Neural progenitor cell (in vitro differentiated cells): ENCODE measurements at regions not wholly inside any gene's neighbourhood (a gene's known extent, or its start where the extent isn't known, plus 50 kb on each side); places are given as distances from the start of the nearest gene placed in this dataset.

Source experiments
- DNase-seq: peaks from one replicate; pipeline ENCODE4 v3.0.0-alpha.2; 2016; ENCODE audit warnings: low spot score
- H2AFZ ChIP-seq: fragments of 200-600 bp; sonication (generic); replicated peaks from 2 replicates; pipeline ENCODE4 v1.6.1; 2016; ENCODE audit warnings: antibody characterized with exemption
- H3F3A ChIP-seq: fragments of 200-600 bp; sonication (generic); 2 replicates; pipeline ENCODE4 v1.6.1; 2016; ENCODE audit warnings: antibody characterized with exemption, low read depth
- H3K27ac ChIP-seq: fragments of 200-600 bp; sonication (generic); 2 replicates; pipeline ENCODE4 v1.5.1; 2016; ENCODE audit warnings: mild to moderate bottlenecking
- H3K27me3 ChIP-seq: fragments of 200-600 bp; sonication (generic); 2 replicates; pipeline ENCODE4 v1.6.1; 2016; ENCODE audit warnings: mild to moderate bottlenecking, moderate library complexity
- H3K36me3 ChIP-seq: fragments of 200-600 bp; sonication (generic); 2 replicates; pipeline ENCODE4 v1.5.1; 2016
- H3K4me1 ChIP-seq: fragments of 200-600 bp; sonication (generic); 2 replicates; pipeline ENCODE4 v1.6.1; 2016; ENCODE audit warnings: mixed run types
- H3K4me2 ChIP-seq: fragments of 200-600 bp; sonication (generic); 2 replicates; pipeline ENCODE4 v1.6.1; 2016
- H3K4me3 ChIP-seq: fragments of 200-600 bp; sonication (generic); 2 replicates; pipeline ENCODE4 v1.5.1; 2016
- H3K79me2 ChIP-seq: fragments of 200-600 bp; sonication (generic); 2 replicates; pipeline ENCODE4 v1.6.1; 2016; ENCODE audit warnings: low read depth
- H3K9ac ChIP-seq: fragments of 200-600 bp; sonication (generic); 2 replicates; pipeline ENCODE4 v1.6.1; 2016
- H3K9me3 ChIP-seq: fragments of 200-600 bp; sonication (generic); 2 replicates; pipeline ENCODE4 v1.5.1; 2016; ENCODE audit warnings: low read depth
- H4K20me1 ChIP-seq: fragments of 200-600 bp; sonication (generic); 2 replicates; pipeline ENCODE4 v1.6.1; 2016; ENCODE audit warnings: low read depth
- H3K27ac Mint-ChIP-seq: 3 replicates; pipeline ENCODE4 v1.8.0; 2021; ENCODE audit warnings: mixed read lengths
- H3K27me3 Mint-ChIP-seq: 2 replicates; pipeline ENCODE4 v1.8.0; 2022; ENCODE audit warnings: low read depth, mild to moderate bottlenecking, inconsistent platforms, moderate library complexity, mixed read lengths; ENCODE audit not compliant: insufficient read depth
- H3K36me3 Mint-ChIP-seq: 3 replicates; pipeline ENCODE4 v1.8.0; 2021; ENCODE audit warnings: mixed read lengths
- H3K4me1 Mint-ChIP-seq: 3 replicates; pipeline ENCODE4 v1.8.0; 2021; ENCODE audit warnings: mixed read lengths
- H3K4me3 Mint-ChIP-seq: 3 replicates; pipeline ENCODE4 v1.8.0; 2021; ENCODE audit warnings: mild to moderate bottlenecking, moderate library complexity, mixed read lengths
- H3K9me3 Mint-ChIP-seq: 3 replicates; pipeline ENCODE4 v1.8.0; 2020; ENCODE audit warnings: mixed read lengths
- CTCF ChIP-seq: fragments of 200-600 bp; sonication (generic); IDR thresholded peaks from 2 replicates; pipeline ENCODE4 v1.5.1; 2017; ENCODE audit warnings: antibody characterized with exemption, mild to moderate bottlenecking
- EZH2 ChIP-seq: fragments of 200-600 bp; sonication (generic); IDR thresholded peaks from 2 replicates; pipeline ENCODE4 v1.6.1; 2017; ENCODE audit warnings: antibody characterized with exemption, mild to moderate bottlenecking, moderate library complexity
- EZH2phosphoT487 ChIP-seq: fragments of 200-600 bp; sonication (generic); IDR thresholded peaks from 2 replicates; pipeline ENCODE4 v1.6.1; 2017; ENCODE audit warnings: antibody characterized with exemption

- Histone ChIP-seq H3K27me3 (no peaks in the 10 kb centered on the region), H3K4me3 (no peak overlapping the region), H3K79me2 (no peaks in the 10 kb centered on the region), H3K4me1 (no peaks in the 10 kb centered on the region), H3K36me3 (no peaks in the 10 kb centered on the region), H2AFZ (no peak overlapping the region), H3K4me2 (no peak overlapping the region), H4K20me1 (no peaks in the 10 kb centered on the region), H3F3A (no peaks in the 10 kb centered on the region), H3K9me3 (no peaks in the 10 kb centered on the region), H3K27ac (no peak overlapping the region), H3K9ac (no peak overlapping the region)
- Mint-ChIP-seq H3K9me3 (peaks cover 3% of the 10 kb centered on the region), H3K36me3 (no peaks in the 10 kb centered on the region), H3K27ac (no peak overlapping the region), H3K4me3 (no peak overlapping the region), H3K27me3 (peaks cover 2% of the 10 kb centered on the region), H3K4me1 (no peaks in the 10 kb centered on the region)
- no peak for TF ChIP-seq EZH2phosphoT487
- no peak for TF ChIP-seq CTCF
- TF ChIP-seq EZH2, result no peak
- DNase-seq, result no peak
Measured at GRCh38 chr15:46059921-46060594, 425.2 kb downstream of the SQOR start.

DNA sequence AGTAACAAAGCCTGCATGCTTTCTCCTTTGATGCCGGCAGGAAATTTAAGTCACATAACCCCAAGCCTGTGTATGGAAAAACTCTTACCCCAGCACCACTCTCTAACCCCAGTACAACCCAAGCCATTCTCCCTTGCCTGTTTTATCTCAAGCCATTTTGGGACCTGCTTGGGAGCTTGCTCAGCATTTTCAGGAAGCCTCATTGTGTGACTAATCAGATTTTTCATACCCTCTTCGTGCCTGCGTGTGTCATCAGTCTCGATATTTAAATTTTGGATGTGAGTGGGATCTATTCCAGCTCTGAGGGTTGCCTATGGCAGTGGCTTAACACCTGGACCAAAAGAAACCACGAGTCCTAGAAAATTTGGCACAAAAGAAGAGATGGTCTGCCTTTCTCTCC is 426.2 kb downstream of the SQOR start:
- H3K9me3 Mint-ChIP-seq, result peaks cover 3% of the 10 kb centered on the region
- TF ChIP-seq CTCF (no peak), EZH2 (no peak), EZH2phosphoT487 (no peak)
- no peak for DNase-seq

GRCh38 chr15:46077220-46077619 is 442.4 kb downstream of the SQOR start:
- H3K4me3 Mint-ChIP-seq, result no peak overlapping the region
- H3K36me3 Mint-ChIP-seq, result no peaks in the 10 kb centered on the region
- no peaks in the 10 kb centered on the region for H3K36me3 ChIP-seq
- H3F3A ChIP-seq, result peaks cover 11% of the 10 kb centered on the region
- no peaks in the 10 kb centered on the region for H4K20me1 ChIP-seq
- peaks cover 54% of the 10 kb centered on the region for H3K4me1 Mint-ChIP-seq
- TF ChIP-seq CTCF, result no peak
- no peak for TF ChIP-seq EZH2
- no peak for TF ChIP-seq EZH2phosphoT487
- DNase-seq, result no peak
- H3K27me3 ChIP-seq, result no peaks in the 10 kb centered on the region
- H3K9me3 Mint-ChIP-seq, result no peaks in the 10 kb centered on the region
- no peaks in the 10 kb centered on the region for H3K79me2 ChIP-seq
- H3K4me3 ChIP-seq, result no peak overlapping the region
- peaks cover 7% of the 10 kb centered on the region for H3K27me3 Mint-ChIP-seq
- no peak overlapping the region for H3K9ac ChIP-seq
- H3K27ac ChIP-seq, result no peak overlapping the region
- H3K9me3 ChIP-seq, result no peaks in the 10 kb centered on the region
- H3K27ac Mint-ChIP-seq, result peak overlapping the region; percentile 19
- peaks cover 21% of the 10 kb centered on the region for H3K4me1 ChIP-seq
- H3K4me2 ChIP-seq, result no peak overlapping the region
- H2AFZ ChIP-seq, result no peak overlapping the region

More for the DNA sequence above, 426.2 kb downstream of the SQOR start:
- Histone ChIP-seq H3K9ac (no peak overlapping the region), H3K27me3 (no peaks in the 10 kb centered on the region), H2AFZ (no peak overlapping the region), H3K4me2 (no peak overlapping the region), H3K27ac (no peak overlapping the region), H3K9me3 (no peaks in the 10 kb centered on the region), H3K4me1 (no peaks in the 10 kb centered on the region), H3K36me3 (no peaks in the 10 kb centered on the region), H3K79me2 (no peaks in the 10 kb centered on the region), H3F3A (no peaks in the 10 kb centered on the region), H3K4me3 (no peak overlapping the region), H4K20me1 (no peaks in the 10 kb centered on the region)
- H3K4me3 Mint-ChIP-seq, result no peak overlapping the region
- no peaks in the 10 kb centered on the region for H3K36me3 Mint-ChIP-seq
- H3K4me1 Mint-ChIP-seq, result no peaks in the 10 kb centered on the region
- H3K27me3 Mint-ChIP-seq, result peaks cover 2% of the 10 kb centered on the region
- no peak overlapping the region for H3K27ac Mint-ChIP-seq
